ENCODE measurements at regions not wholly inside any gene's neighbourhood (a gene's known extent, or its start where the extent isn't known, plus 50 kb on each side); places are given as distances from the start of the nearest gene placed in this dataset.

GRCh38 chr10:128751851-128752250 is 625.6 kb upstream of the MKI67 start:
- DNase-seq (ENCODE audit: low spot score) = no peak

- DNase-seq (ENCODE audit: low spot score) = no peak
Observed at GRCh38 chr10:128759174-128759573, 633.0 kb upstream of the MKI67 start.

- DNase-seq (ENCODE audit: low spot score) = no peak
Observed at GRCh38 chr10:128763588-128763987, 637.4 kb upstream of the MKI67 start.

GRCh38 chr10:128764190-128764589 is 638.0 kb upstream of the MKI67 start:
- no peak for DNase-seq (ENCODE audit: low spot score)

- DNase-seq (ENCODE audit: low spot score) = no peak
Observed at GRCh38 chr10:128766915-128767314, 640.7 kb upstream of the MKI67 start.

- DNase-seq (ENCODE audit: low spot score) = no peak
Observed at GRCh38 chr10:128774979-128775378, 648.8 kb upstream of the MKI67 start.

- no peak for DNase-seq (ENCODE audit: low spot score)
Observed at GRCh38 chr10:128775743-128776142, 649.5 kb upstream of the MKI67 start.

GRCh38 chr10:128776673-128777252 is 650.5 kb upstream of the MKI67 start:
- DNase-seq (ENCODE audit: low spot score) = no peak

GRCh38 chr10:128777342-128777741 is 651.1 kb upstream of the MKI67 start:
- no peak for DNase-seq (ENCODE audit: low spot score)

GRCh38 chr10:128779416-128779815 is 653.2 kb upstream of the MKI67 start:
- DNase-seq (ENCODE audit: low spot score) = no peak

- DNase-seq (ENCODE audit: low spot score) = no peak
Observed at GRCh38 chr10:128780156-128780761, 654.0 kb upstream of the MKI67 start.

- no peak for DNase-seq (ENCODE audit: low spot score)
Observed at GRCh38 chr10:128781637-128782036, 655.4 kb upstream of the MKI67 start.

GRCh38 chr10:128784444-128784843 is 658.2 kb upstream of the MKI67 start:
- DNase-seq (ENCODE audit: low spot score) = no peak

- no peak for DNase-seq (ENCODE audit: low spot score)
Observed at GRCh38 chr10:128792426-128793140, 666.4 kb upstream of the MKI67 start.

- DNase-seq (ENCODE audit: low spot score) = no peak
Observed at GRCh38 chr10:128793726-128794655, 667.8 kb upstream of the MKI67 start.

- DNase-seq (ENCODE audit: low spot score) = no peak
Observed at GRCh38 chr10:128796396-128796912, 670.2 kb upstream of the MKI67 start.

- DNase-seq (ENCODE audit: low spot score) = no peak
Observed at GRCh38 chr10:128802062-128802461, 665.0 kb upstream of the MGMT start.

GRCh38 chr10:128803790-128804189 is 663.3 kb upstream of the MGMT start:
- DNase-seq (ENCODE audit: low spot score) = no peak

GRCh38 chr10:128804411-128804810 is 662.6 kb upstream of the MGMT start:
- DNase-seq (ENCODE audit: low spot score) = no peak

- no peak for DNase-seq (ENCODE audit: low spot score)
Observed at GRCh38 chr10:128808921-128809440, 658.1 kb upstream of the MGMT start.

- DNase-seq (ENCODE audit: low spot score) = no peak
Observed at GRCh38 chr10:128811511-128811910, 655.5 kb upstream of the MGMT start.

- DNase-seq (ENCODE audit: low spot score) = no peak
Observed at GRCh38 chr10:128812000-128812399, 655.0 kb upstream of the MGMT start.

All from globus pallidus (tissue), 1 donor.